ENCODE measurements at regions not wholly inside any gene's neighbourhood (a gene's known extent, or its start where the extent isn't known, plus 50 kb on each side); places are given as distances from the start of the nearest gene placed in this dataset.

DNA sequence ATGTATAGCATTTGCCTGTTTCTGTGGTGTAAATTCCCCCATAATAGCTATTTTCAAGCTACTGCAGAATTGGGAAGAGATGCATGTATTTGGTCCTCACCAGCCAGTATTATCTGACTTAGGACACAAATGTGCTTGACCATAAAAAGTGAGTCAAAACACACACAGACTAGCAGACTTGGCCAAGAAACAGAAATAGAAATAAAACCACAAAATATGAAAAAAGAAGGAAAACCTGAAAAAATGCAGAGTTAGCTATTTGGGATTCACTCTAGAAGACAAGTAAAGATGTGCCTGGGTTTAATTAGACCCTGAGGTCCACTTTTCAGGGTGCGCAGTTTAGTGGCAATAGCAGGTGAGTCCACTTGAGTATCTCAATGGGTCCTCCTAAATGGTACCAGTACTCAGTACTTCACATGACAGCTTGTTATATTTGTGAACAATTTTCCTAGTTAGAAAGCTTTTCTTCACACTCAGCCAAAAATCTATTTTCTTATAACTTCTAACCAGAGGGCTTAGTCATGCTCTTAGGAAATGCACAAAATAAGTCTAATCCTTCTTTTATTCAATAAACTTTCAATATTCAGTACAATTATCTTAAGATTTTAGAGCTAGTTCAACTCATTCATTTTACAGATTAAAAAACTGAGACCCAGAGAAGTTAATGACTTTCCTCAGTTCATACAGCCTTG lies 108.7 kb upstream of the JADE1 start:
- BruUV-seq (replicated peaks) = no TSS peak
- Histone ChIP-seq H3K4me2 (ENCODE audit: low read length) (no peak overlapping the region), H3K9me2 (ENCODE audit: insufficient read depth, low read length) (no peaks in the 10 kb centered on the region), H3K27ac (ENCODE audit: low read depth, low read length, poor library complexity, severe bottlenecking) (no peak overlapping the region), H2AFZ (ENCODE audit: low read length) (no peak overlapping the region), H3K79me2 (ENCODE audit: insufficient read depth, low read depth, low read length) (no peaks in the 10 kb centered on the region), H4K20me1 (ENCODE audit: insufficient read depth, low read length) (no peaks in the 10 kb centered on the region), H3K9me3 (ENCODE audit: low read length) (no peaks in the 10 kb centered on the region), H3K4me1 (ENCODE audit: insufficient read depth, low read length, poor library complexity, severe bottlenecking) (no peaks in the 10 kb centered on the region), H3K4me3 (ENCODE audit: low read depth, low read length, poor library complexity, severe bottlenecking) (no peak overlapping the region), H3K36me3 (ENCODE audit: insufficient read depth, low read length) (no peaks in the 10 kb centered on the region)
- ChIA-PET CTCF (ENCODE audit: unreplicated experiment) (no interaction called here), POLR2A (interaction anchor here (0.7 to 1.6 kb wide), 2 partner anchors 10 to 446 kb away, joined by 3 to 4 read pairs; no protein-coding TSS in a partner anchor)
- no peak for DNase-seq (ENCODE audit: low spot score)
- intact Hi-C loops (cut with micrococcal nuclease; ENCODE audit: unreplicated experiment) = no loop called here
- TF ChIP-seq, protein P1, sequence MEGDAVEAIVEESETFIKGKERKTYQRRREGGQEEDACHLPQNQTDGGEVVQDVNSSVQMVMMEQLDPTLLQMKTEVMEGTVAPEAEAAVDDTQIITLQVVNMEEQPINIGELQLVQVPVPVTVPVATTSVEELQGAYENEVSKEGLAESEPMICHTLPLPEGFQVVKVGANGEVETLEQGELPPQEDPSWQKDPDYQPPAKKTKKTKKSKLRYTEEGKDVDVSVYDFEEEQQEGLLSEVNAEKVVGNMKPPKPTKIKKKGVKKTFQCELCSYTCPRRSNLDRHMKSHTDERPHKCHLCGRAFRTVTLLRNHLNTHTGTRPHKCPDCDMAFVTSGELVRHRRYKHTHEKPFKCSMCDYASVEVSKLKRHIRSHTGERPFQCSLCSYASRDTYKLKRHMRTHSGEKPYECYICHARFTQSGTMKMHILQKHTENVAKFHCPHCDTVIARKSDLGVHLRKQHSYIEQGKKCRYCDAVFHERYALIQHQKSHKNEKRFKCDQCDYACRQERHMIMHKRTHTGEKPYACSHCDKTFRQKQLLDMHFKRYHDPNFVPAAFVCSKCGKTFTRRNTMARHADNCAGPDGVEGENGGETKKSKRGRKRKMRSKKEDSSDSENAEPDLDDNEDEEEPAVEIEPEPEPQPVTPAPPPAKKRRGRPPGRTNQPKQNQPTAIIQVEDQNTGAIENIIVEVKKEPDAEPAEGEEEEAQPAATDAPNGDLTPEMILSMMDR (conservative IDR thresholded peaks at IDR 0.05; ENCODE audit: low read length) = no peak
- TF ChIP-seq EZH2phosphoT487 (IDR thresholded peaks at IDR 0.05; ENCODE audit: borderline replicate concordance, low read depth, low read length) = no peak

DNA sequence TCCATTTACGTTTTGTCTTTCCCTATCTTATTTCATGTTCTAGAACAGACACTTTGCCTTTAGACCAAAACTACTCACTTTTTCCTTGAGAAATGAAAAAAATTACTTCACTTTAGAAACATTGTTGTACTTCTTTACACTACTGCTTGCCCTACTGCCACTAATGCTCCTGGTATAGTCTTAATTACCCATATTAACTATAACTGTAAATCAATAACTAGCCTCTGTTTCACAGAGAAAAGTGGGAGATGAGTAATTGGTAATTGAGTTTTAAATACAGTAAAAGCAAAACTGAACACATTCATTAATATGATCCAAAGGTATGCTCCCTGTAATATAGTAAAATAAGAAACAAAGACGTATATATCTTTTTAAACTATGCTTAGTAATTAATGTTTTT lies 111.1 kb upstream of the JADE1 start:
- Histone ChIP-seq H3K4me1 (ENCODE audit: insufficient read depth, low read length, poor library complexity, severe bottlenecking) (no peaks in the 10 kb centered on the region), H3K9me3 (ENCODE audit: low read length) (no peaks in the 10 kb centered on the region), H3K36me3 (ENCODE audit: insufficient read depth, low read length) (no peaks in the 10 kb centered on the region), H3K79me2 (ENCODE audit: insufficient read depth, low read depth, low read length) (no peaks in the 10 kb centered on the region), H3K4me3 (ENCODE audit: low read depth, low read length, poor library complexity, severe bottlenecking) (no peak overlapping the region), H3K27ac (ENCODE audit: low read depth, low read length, poor library complexity, severe bottlenecking) (no peak overlapping the region), H4K20me1 (ENCODE audit: insufficient read depth, low read length) (no peaks in the 10 kb centered on the region), H2AFZ (ENCODE audit: low read length) (no peak overlapping the region), H3K9me2 (ENCODE audit: insufficient read depth, low read length) (no peaks in the 10 kb centered on the region), H3K4me2 (ENCODE audit: low read length) (no peak overlapping the region)
- CTCF ChIA-PET (ENCODE audit: unreplicated experiment) = no interaction called here
- TF ChIP-seq, protein P1 (conservative IDR thresholded peaks at IDR 0.05; ENCODE audit: low read length) = no peak
- no peak for TF ChIP-seq EZH2phosphoT487 (IDR thresholded peaks at IDR 0.05; ENCODE audit: borderline replicate concordance, low read depth, low read length)
- intact Hi-C loops (cut with micrococcal nuclease; ENCODE audit: unreplicated experiment) = no loop called here
- POLR2A ChIA-PET = interaction anchor here (1.3 kb wide), 1 partner anchor 12 kb away, joined by 4 read pairs; no protein-coding TSS in a partner anchor
- DNase-seq (ENCODE audit: low spot score) = no peak
- BruUV-seq (replicated peaks) = no TSS peak

DNA sequence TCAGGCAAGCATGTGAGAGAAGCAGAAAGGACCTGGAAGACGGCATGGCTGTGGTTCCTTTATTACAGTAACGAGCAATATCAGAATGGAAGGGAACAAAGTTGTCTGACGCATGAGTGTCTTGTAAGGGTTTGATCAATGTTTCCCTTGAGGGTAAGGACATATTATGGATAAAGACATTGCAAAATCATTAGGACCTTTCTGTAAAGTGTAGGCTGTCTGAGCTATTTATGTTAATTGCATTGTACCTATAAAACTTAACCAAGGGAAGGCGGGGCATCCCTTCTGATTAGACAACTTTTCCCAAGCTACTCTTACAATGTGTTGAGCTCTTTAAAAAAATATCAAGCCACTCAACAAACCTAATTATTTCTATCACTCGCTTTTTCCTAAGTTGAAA lies 112.2 kb upstream of the JADE1 start:
- Histone ChIP-seq H3K9me3 (ENCODE audit: low read length) (no peaks in the 10 kb centered on the region), H3K9me2 (ENCODE audit: insufficient read depth, low read length) (no peaks in the 10 kb centered on the region), H4K20me1 (ENCODE audit: insufficient read depth, low read length) (no peaks in the 10 kb centered on the region), H2AFZ (ENCODE audit: low read length) (no peak overlapping the region), H3K27ac (ENCODE audit: low read depth, low read length, poor library complexity, severe bottlenecking) (no peak overlapping the region), H3K4me2 (ENCODE audit: low read length) (no peak overlapping the region), H3K4me1 (ENCODE audit: insufficient read depth, low read length, poor library complexity, severe bottlenecking) (no peaks in the 10 kb centered on the region), H3K79me2 (ENCODE audit: insufficient read depth, low read depth, low read length) (no peaks in the 10 kb centered on the region), H3K36me3 (ENCODE audit: insufficient read depth, low read length) (no peaks in the 10 kb centered on the region), H3K4me3 (ENCODE audit: low read depth, low read length, poor library complexity, severe bottlenecking) (no peak overlapping the region)
- no peak for TF ChIP-seq EZH2phosphoT487 (IDR thresholded peaks at IDR 0.05; ENCODE audit: borderline replicate concordance, low read depth, low read length)
- TF ChIP-seq, protein P1 (conservative IDR thresholded peaks at IDR 0.05; ENCODE audit: low read length) = no peak
- CTCF ChIA-PET (ENCODE audit: unreplicated experiment) = no interaction called here
- intact Hi-C loops (cut with micrococcal nuclease; ENCODE audit: unreplicated experiment) = no loop called here
- POLR2A ChIA-PET = no interaction called here
- no peak for DNase-seq (ENCODE audit: low spot score)
- BruUV-seq (replicated peaks) = no TSS peak
